CD14-positive monocyte (primary cell): ENCODE measurements at regions not wholly inside any gene's neighbourhood (a gene's known extent, or its start where the extent isn't known, plus 50 kb on each side); places are given as distances from the start of the nearest gene placed in this dataset.

Source experiments
- DNase-seq, 3 donors: peaks; one replicate each; pipeline ENCODE4 v3.0.0-alpha.2; 2011 to 2022
- H2AFZ ChIP-seq: 2 replicates; pipeline ENCODE4 v1.6.0; 2012; ENCODE audit warnings: mild to moderate bottlenecking, low read depth, low read length, inconsistent platforms; ENCODE audit not compliant: insufficient read depth, poor library complexity, severe bottlenecking
- H3K27ac ChIP-seq, 2 donors: 1 replicate in 1 of 2; 2 replicates in 1 of 2; pipeline ENCODE4 v1.5.1; 2012 to 2013; ENCODE audit warnings: low read length in 2 of 2, control low read depth in 1 of 2, inconsistent platforms in 1 of 2, low read depth in 1 of 2, mild to moderate bottlenecking in 1 of 2
- H3K27me3 ChIP-seq, 2 donors: one replicate each; pipeline versions ENCODE4 v1.6.0 to v1.6.1; 2011 to 2013; ENCODE audit warnings: low read length in 2 of 2; ENCODE audit not compliant: control insufficient read depth in 2 of 2, insufficient read depth in 2 of 2
- H3K36me3 ChIP-seq, 2 donors: replicated peaks in 1 of 2; 1 replicate in 1 of 2; 2 replicates in 1 of 2; pipeline versions ENCODE4 v1.5.1 to v1.6.1; 2012 to 2013; ENCODE audit warnings: low read length in 2 of 2, control low read depth in 1 of 2, inconsistent platforms in 1 of 2, mild to moderate bottlenecking in 1 of 2; ENCODE audit not compliant: insufficient read depth in 2 of 2, control insufficient read depth in 1 of 2
- H3K4me1 ChIP-seq, 2 donors: 1 replicate in 1 of 2; 2 replicates in 1 of 2; pipeline versions ENCODE4 v1.5.1 to v1.6.1; 2012 to 2013; ENCODE audit warnings: low read length in 2 of 2, control low read depth in 1 of 2, inconsistent platforms in 1 of 2, mild to moderate bottlenecking in 1 of 2, moderate library complexity in 1 of 2; ENCODE audit not compliant: insufficient read depth in 2 of 2, control insufficient read depth in 1 of 2
- H3K4me2 ChIP-seq: replicated peaks from 2 replicates; pipeline ENCODE3; 2012; ENCODE audit warnings: low read length, moderate library complexity, mild to moderate bottlenecking; ENCODE audit not compliant: poor library complexity, severe bottlenecking; ENCODE audit errors: extremely low read depth
- H3K4me3 ChIP-seq, 3 experiments: fragments of 200-600 bp in 1 of 3; sonication (generic) in 1 of 3; replicated peaks in 1 of 3; 1 replicate in 2 of 3; 2 replicates in 1 of 3; pipeline ENCODE4 v1.5.1; 2011 to 2013; ENCODE audit warnings: low read length in 3 of 3, mild to moderate bottlenecking in 3 of 3, control low read depth in 2 of 3, low read depth in 2 of 3, inconsistent platforms in 1 of 3, moderate library complexity in 1 of 3
- H3K79me2 ChIP-seq: 2 replicates; pipeline ENCODE4 v1.6.0; 2012; ENCODE audit warnings: mild to moderate bottlenecking, control low read depth, inconsistent platforms, low read length, moderate library complexity; ENCODE audit not compliant: insufficient read depth
- H3K9ac ChIP-seq: 2 replicates; pipeline ENCODE4 v1.6.0; 2017; ENCODE audit warnings: low read length, mild to moderate bottlenecking; ENCODE audit not compliant: insufficient read depth, poor library complexity, severe bottlenecking
- H3K9me3 ChIP-seq, 2 donors: replicated peaks in 1 of 2; 1 replicate in 1 of 2; 2 replicates in 1 of 2; pipeline versions ENCODE4 v1.5.1 to v1.6.1; 2012 to 2013; ENCODE audit warnings: low read length in 2 of 2, control low read depth in 1 of 2; ENCODE audit not compliant: control insufficient read depth in 1 of 2, insufficient read depth in 1 of 2
- H4K20me1 ChIP-seq: 2 replicates; pipeline ENCODE4 v1.6.0; 2012; ENCODE audit warnings: mild to moderate bottlenecking, low read length, control low read depth, moderate library complexity; ENCODE audit not compliant: insufficient read depth
- H3K27ac Mint-ChIP-seq, 7 donors: one replicate each; pipeline ENCODE4 v1.8.0; 2020; ENCODE audit warnings: mild to moderate bottlenecking in 7 of 7, mixed read lengths in 7 of 7, moderate library complexity in 6 of 7, inconsistent platforms in 2 of 7
- H3K27me3 Mint-ChIP-seq, 3 donors: one replicate each; pipeline ENCODE4 v1.8.0; 2021 to 2022; ENCODE audit warnings: low read depth in 3 of 3, mild to moderate bottlenecking in 3 of 3, mixed read lengths in 3 of 3, moderate library complexity in 3 of 3, inconsistent platforms in 1 of 3
- H3K36me3 Mint-ChIP-seq, 2 donors: one replicate each; pipeline ENCODE4 v1.8.0; 2020; ENCODE audit warnings: mixed read lengths in 2 of 2, inconsistent platforms in 1 of 2, mild to moderate bottlenecking in 1 of 2
- H3K4me1 Mint-ChIP-seq: one replicate; pipeline ENCODE4 v1.8.0; 2020; ENCODE audit warnings: mild to moderate bottlenecking, mixed read lengths
- H3K4me3 Mint-ChIP-seq, 2 donors: one replicate each; pipeline ENCODE4 v1.8.0; 2020; ENCODE audit warnings: mild to moderate bottlenecking in 2 of 2, mixed read lengths in 2 of 2, moderate library complexity in 1 of 2
- H3K9me3 Mint-ChIP-seq, 7 donors: one replicate each; pipeline ENCODE4 v1.8.0; 2020 to 2022; ENCODE audit warnings: mixed read lengths in 7 of 7, mild to moderate bottlenecking in 6 of 7, moderate library complexity in 6 of 7, inconsistent platforms in 2 of 7
- whole genome bisulfite sequencing: methylation state at CpG from one replicate; pipeline ENCODE4 v1.1.5; 2013; ENCODE audit warnings: missing lambda C conversion rate; ENCODE audit not compliant: insufficient coverage; 5-methylcytosine and 5-hydroxymethylcytosine counted together
- intact Hi-C, 2 donors: fragments of 100-400 bp; cut with micrococcal nuclease; formaldehyde crosslinking; loops; one replicate each; pipeline versions ENCODE4 v1.15.0 to v1.15.1; 2023
- TF ChIP-seq, protein P1 (sequence below): fragments of 200-600 bp; IDR thresholded peaks from one replicate; pipeline ENCODE4 v1.8.0; 2022; ENCODE audit warnings: antibody characterized with exemption, mild to moderate bottlenecking

DNA sequence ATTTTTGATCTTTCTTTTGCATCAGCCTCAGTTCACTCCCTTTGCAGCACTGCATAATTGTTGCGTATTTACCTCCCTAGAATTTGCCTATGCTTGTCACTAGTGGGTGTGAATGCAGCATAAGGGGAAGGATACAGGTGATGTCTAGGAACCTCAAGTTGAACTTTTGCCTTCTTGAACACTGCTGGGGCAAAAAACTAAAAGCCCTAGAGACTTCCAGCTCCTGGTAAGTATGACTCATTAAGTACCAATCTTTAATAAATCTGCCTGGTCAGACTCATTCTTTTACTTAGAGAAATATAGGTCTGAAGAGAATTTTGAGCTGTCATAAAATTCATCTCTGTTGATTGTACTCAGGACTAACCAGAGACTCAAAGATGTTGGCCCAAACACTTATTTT is 547.3 kb upstream of the FANCL start:
- DNase-seq: no peak
- H3K27ac Mint-ChIP-seq: no peak overlapping the region
- H3K79me2 ChIP-seq: no peaks in the 10 kb centered on the region
- H3K27me3 ChIP-seq: no peaks in the 10 kb centered on the region
- H3K4me3 ChIP-seq: no peak overlapping the region
- H3K4me2 ChIP-seq: no peak overlapping the region
- no peak overlapping the region for H2AFZ ChIP-seq
- TF ChIP-seq, protein P1, sequence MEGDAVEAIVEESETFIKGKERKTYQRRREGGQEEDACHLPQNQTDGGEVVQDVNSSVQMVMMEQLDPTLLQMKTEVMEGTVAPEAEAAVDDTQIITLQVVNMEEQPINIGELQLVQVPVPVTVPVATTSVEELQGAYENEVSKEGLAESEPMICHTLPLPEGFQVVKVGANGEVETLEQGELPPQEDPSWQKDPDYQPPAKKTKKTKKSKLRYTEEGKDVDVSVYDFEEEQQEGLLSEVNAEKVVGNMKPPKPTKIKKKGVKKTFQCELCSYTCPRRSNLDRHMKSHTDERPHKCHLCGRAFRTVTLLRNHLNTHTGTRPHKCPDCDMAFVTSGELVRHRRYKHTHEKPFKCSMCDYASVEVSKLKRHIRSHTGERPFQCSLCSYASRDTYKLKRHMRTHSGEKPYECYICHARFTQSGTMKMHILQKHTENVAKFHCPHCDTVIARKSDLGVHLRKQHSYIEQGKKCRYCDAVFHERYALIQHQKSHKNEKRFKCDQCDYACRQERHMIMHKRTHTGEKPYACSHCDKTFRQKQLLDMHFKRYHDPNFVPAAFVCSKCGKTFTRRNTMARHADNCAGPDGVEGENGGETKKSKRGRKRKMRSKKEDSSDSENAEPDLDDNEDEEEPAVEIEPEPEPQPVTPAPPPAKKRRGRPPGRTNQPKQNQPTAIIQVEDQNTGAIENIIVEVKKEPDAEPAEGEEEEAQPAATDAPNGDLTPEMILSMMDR: no peak
- H3K4me1 ChIP-seq: no peaks in the 10 kb centered on the region
- no peaks in the 10 kb centered on the region for H3K9me3 ChIP-seq
- H3K9ac ChIP-seq: no peak overlapping the region
- H3K36me3 ChIP-seq: no peaks in the 10 kb centered on the region
- H3K36me3 Mint-ChIP-seq: no peaks in the 10 kb centered on the region
- H4K20me1 ChIP-seq: no peaks in the 10 kb centered on the region
- H3K9me3 Mint-ChIP-seq: peaks cover 0 to 8% (median 0%) of the 10 kb centered on the region in 7 donors
- H3K4me1 Mint-ChIP-seq: peaks cover 2% of the 10 kb centered on the region
- H3K27ac ChIP-seq: no peak overlapping the region
- H3K27me3 Mint-ChIP-seq: peaks cover 0 to 2% (median 0%) of the 10 kb centered on the region in 3 donors
- H3K4me3 Mint-ChIP-seq: no peak overlapping the region
- no CpG with 5 or more reads among the region's 1 CpG for WGBS
- intact Hi-C loops: no loop called here

DNA sequence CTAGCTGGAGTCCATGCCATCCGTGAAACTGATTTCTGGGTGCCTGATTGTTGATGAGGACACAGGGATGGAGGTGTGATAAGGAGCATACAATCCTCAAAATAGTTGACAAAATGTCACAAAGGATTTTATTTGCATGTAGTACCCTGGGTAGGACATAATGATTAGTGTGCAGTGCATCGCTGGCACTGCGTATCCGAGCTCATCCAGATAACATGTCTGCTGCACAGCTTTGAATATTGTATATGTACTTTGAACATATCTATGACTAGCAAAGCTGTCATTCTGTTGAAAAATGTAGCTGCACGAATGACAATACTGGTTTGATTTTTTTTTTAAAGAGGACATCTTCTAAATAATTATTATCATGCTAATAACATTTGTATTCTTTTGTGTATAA is 529.7 kb upstream of the FANCL start:
- Histone ChIP-seq H3K4me3 (no peak overlapping the region), H3K79me2 (no peaks in the 10 kb centered on the region), H3K9ac (no peak overlapping the region), H3K27me3 (no peaks in the 10 kb centered on the region), H2AFZ (no peak overlapping the region), H3K4me2 (no peak overlapping the region), H3K36me3 (no peaks in the 10 kb centered on the region), H3K27ac (no peak overlapping the region), H3K9me3 (no peaks in the 10 kb centered on the region), H4K20me1 (no peaks in the 10 kb centered on the region), H3K4me1 (no peaks in the 10 kb centered on the region)
- WGBS: no CpG with 5 or more reads among the region's 5 CpGs
- no peaks in the 10 kb centered on the region for H3K36me3 Mint-ChIP-seq
- H3K4me3 Mint-ChIP-seq: no peak overlapping the region
- no peak for DNase-seq
- no peak overlapping the region for H3K27ac Mint-ChIP-seq
- intact Hi-C loops: no loop called here
- TF ChIP-seq, protein P1: no peak
- peaks cover 0 to 2% (median 0%) of the 10 kb centered on the region in 7 donors for H3K9me3 Mint-ChIP-seq
- peaks cover 14% of the 10 kb centered on the region for H3K4me1 Mint-ChIP-seq
- H3K27me3 Mint-ChIP-seq: peaks cover 0 to 5% (median 0%) of the 10 kb centered on the region in 3 donors
